HG02759 (cell line): ENCODE measurements at regions not wholly inside any gene's neighbourhood (a gene's known extent, or its start where the extent isn't known, plus 50 kb on each side); places are given as distances from the start of the nearest gene placed in this dataset.

Source experiments
- ATAC-seq: cut with Tn5 transposase; IDR thresholded peaks from one replicate; pipeline ENCODE4 v1.9.1; 2021; ENCODE audit warnings: mild to moderate bottlenecking, moderate library complexity; ENCODE audit not compliant: unreplicated experiment

- no peak for ATAC-seq
Measured at GRCh38 chr2:220154304-220154703, 526.9 kb downstream of the SLC4A3 start.

- no peak for ATAC-seq
Measured at GRCh38 chr2:220157312-220157711, 529.9 kb downstream of the SLC4A3 start.

DNA sequence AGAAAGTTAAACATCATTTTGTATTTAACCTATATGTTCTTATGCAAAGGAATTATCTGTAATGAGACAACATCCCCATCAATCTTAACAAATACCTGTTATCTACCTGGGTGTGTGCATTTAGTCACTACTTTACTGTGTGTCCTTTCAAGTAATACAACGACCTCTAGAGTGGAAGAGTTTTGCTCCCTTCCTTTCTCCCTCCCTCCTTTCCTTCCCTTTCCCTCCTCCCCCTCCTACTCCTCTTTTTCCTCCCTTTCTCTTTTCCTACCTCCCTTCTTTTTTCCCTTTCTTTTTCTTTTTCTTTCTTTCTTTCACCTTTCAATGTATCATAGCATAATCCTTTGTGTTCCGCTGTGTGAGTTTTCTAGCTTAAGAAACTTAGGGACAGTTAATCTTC is 532.3 kb downstream of the SLC4A3 start:
- no peak for ATAC-seq

GRCh38 chr2:220162320-220162719 is 534.9 kb downstream of the SLC4A3 start:
- ATAC-seq, result no peak

- no peak for ATAC-seq
Measured at GRCh38 chr2:220163486-220163885, 536.1 kb downstream of the SLC4A3 start.

GRCh38 chr2:220165401-220165800 is 538.0 kb downstream of the SLC4A3 start:
- ATAC-seq, result no peak

DNA sequence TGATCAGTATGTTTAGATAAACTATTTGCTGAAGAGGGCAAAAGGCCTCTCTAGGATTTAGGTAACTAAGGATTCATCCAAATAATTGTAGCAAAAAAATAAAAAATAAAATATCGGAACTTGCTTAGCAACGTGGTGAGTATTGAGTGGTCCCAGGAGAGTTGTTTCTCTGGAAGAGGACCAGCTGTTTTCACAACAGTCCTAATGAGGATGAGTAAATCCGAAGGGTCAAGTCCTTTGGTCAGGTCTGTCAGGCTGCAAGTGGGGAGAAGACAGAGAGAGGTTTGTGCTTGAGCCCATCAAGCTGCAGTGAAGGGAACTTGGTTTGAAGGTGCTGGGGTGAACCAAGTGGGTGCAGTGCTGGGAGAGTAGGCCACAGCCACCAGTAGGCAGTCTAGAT is 539.2 kb downstream of the SLC4A3 start:
- no peak for ATAC-seq

DNA sequence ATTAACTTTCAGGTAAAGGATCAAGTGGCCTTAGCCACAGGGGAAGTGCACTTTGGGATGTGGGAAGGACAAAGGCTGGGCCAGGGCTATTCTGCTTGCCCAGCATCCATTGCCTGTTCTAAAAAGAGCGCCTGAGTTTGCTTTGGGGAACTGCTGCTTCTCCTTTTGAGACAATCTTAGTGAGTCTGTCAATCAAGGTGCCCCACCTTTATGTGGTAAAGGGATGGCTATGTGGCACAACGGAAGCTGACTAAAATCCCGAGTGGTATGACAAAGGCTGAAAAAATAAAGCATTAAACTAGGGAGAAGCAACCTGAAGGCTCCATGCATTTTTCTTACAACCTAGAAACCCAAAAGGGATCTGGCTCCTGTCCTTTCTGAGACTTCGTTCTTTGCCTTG is 540.5 kb downstream of the SLC4A3 start:
- ATAC-seq, result no peak

DNA sequence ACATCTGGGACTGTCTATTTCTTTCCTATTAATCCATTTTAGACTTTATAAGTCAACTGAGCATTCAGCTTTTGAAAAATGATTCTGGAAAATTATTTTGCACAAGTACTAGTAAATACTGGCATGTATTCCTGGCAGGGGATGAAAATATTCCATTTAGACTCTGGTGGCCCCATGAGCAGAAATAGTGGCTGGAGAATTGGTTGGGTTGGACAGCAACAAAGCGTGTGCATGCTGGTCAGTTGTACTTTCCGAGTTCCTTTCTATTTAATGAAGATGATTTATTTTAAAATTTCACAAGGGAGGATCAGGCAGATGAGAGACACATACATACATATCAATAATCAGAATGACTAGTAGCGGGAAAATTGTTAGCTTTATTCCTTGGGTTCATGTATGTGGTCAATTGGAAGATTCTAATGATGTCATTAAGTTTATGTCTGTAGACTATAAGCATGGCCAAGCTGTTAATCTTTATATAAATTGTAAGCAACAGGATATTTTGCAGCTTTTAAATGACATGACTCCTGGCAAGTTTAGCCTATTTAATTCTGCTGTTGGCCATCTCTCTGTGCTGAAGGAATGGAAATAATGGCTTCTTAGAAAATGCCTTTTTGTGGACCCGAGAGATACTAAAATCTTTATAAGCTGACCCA is 541.6 kb downstream of the SLC4A3 start:
- ATAC-seq, result no peak

- no peak for ATAC-seq
Measured at GRCh38 chr2:220174826-220175225, 547.4 kb downstream of the SLC4A3 start.

DNA sequence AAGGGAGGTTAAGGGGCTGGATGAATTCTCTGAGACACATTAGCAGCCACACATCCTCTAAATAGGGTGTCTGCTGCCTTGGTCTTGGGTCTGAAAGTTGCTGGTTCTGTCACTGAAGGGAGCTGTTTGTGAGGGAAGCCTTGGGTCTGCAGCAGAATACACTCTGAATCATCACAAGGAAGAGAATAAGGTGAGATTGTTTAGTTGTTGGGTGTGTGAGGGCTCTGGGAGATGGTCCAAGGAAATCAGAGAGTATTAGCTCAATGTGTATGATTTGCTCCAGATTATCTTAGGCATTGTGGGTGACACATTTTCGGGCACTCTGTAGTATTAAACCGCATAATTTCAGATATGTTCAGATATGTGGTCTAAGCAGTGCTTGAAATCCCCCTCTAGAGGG is 548.5 kb downstream of the SLC4A3 start:
- ATAC-seq, result no peak

- no peak for ATAC-seq
Measured at GRCh38 chr2:220178991-220179695, 551.7 kb downstream of the SLC4A3 start.

DNA sequence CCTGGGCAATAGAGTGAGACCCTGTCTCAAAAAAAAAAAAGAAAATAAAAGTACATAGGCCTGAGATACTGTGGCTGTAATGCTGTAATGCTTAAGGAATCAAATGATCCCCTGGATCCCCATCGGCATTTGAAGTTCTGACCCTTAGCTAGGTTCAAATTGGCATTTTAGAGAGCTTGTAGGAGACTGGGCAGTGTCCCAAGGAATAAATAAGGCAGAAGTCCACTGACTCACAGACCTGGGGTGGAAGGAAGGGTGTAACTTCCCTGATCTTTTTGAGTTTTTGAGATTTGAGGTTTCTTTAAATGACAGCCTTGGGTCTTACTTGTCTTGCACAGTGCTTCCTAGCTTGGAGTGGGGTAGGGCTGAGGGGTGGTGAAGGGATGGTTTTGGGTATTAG is 553.7 kb downstream of the SLC4A3 start:
- no peak for ATAC-seq

- no peak for ATAC-seq
Measured at GRCh38 chr2:220182790-220183189, 555.4 kb downstream of the SLC4A3 start.

GRCh38 chr2:220185766-220186305 is 558.4 kb downstream of the SLC4A3 start:
- no peak for ATAC-seq

GRCh38 chr2:220188031-220188430 is 560.6 kb downstream of the SLC4A3 start:
- no peak for ATAC-seq

DNA sequence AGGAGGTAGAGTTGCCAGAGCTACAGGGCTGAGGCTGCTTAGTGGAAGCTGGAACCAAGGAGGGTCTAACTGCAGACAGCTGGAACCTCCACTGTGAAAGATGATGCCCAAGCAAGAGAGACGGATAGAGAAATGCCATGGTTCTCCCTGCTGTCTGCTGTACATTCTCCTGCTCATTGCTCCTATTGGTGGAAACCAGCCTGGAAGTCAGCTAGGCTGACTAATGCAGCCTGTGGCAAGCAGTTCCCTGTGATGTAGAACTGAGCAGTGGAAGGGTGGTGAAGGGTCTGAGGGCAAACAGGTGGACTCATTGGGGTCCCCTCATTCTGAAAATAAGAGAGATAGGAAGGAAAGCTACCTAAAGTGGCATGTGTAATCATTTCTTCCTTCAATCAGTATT is 563.6 kb downstream of the SLC4A3 start:
- no peak for ATAC-seq

DNA sequence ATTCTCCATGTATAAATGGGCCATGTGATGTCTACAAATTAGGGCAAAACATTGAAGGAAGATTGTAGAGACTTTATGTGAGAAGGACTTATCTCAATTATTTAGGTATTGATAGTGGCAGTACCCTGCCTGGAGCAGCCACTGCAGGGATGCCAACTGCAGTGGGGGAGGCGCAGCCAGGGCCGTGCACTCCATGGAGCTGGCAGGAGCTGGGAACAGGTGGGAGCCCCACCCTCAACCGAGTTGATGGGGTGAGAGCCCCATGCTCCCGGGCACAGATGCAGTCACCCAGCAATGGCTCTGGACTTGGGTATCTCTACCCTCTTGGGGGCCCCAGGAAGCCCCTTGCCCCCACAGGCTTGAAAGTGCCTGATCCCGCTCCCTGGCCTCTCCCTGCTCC is 564.3 kb downstream of the SLC4A3 start:
- ATAC-seq, result no peak

GRCh38 chr2:220192994-220193753 is 565.7 kb downstream of the SLC4A3 start:
- no peak for ATAC-seq

GRCh38 chr2:220194630-220195584 is 567.5 kb downstream of the SLC4A3 start:
- no peak for ATAC-seq

- no peak for ATAC-seq
Measured at GRCh38 chr2:220198896-220199295, 571.5 kb downstream of the SLC4A3 start.
